ENCODE measurements at regions not wholly inside any gene's neighbourhood (a gene's known extent, or its start where the extent isn't known, plus 50 kb on each side); places are given as distances from the start of the nearest gene placed in this dataset.

- WGBS (ENCODE audit: insufficient coverage): 55% methylated on average over 5 of the region's 5 CpGs
- no peaks in the 10 kb centered on the region for H3K4me1 Mint-ChIP-seq
- H3K4me3 Mint-ChIP-seq: no peak overlapping the region
These were observed 237.5 kb upstream of the ROPN1 start for GRCh38 chr3:124229420-124229819.

GRCh38 chr3:124229836-124230235 is 237.9 kb upstream of the ROPN1 start:
- peaks cover 12 to 24% of the 10 kb centered on the region in 2 donors for H3K27me3 Mint-ChIP-seq (ENCODE audit: low read depth in 2 of 2)
- intact Hi-C loops (cut with micrococcal nuclease): no loop called here
- Histone ChIP-seq H3K9me3 (ENCODE audit: control insufficient read depth, insufficient read depth, low read length) (no peaks in the 10 kb centered on the region), H3K4me1 (ENCODE audit: control insufficient read depth, insufficient read depth, low read length) (no peaks in the 10 kb centered on the region), H3K27ac (ENCODE audit: low read length) (no peak overlapping the region), H3K4me3 (ENCODE audit: low read length) (no peak overlapping the region), H3K27me3 (ENCODE audit: control insufficient read depth, insufficient read depth, low read length) (no peaks in the 10 kb centered on the region), H3K36me3 (ENCODE audit: control insufficient read depth, insufficient read depth, low read length) (no peaks in the 10 kb centered on the region)
- H3K9me3 Mint-ChIP-seq: peaks cover 0 to 3% of the 10 kb centered on the region in 2 donors
- DNase-seq (no peak), ATAC-seq (no peak)
- no peak overlapping the region for H3K27ac Mint-ChIP-seq
- H3K4me1 Mint-ChIP-seq: no peaks in the 10 kb centered on the region
- H3K4me3 Mint-ChIP-seq: no peak overlapping the region
- no peaks in the 10 kb centered on the region for H3K36me3 Mint-ChIP-seq
- TF ChIP-seq CTCF (IDR thresholded peaks at IDR 0.05): no peak
- 83% methylated on average over 2 of the region's 2 CpGs for WGBS (ENCODE audit: insufficient coverage)

More at GRCh38 chr3:124229420-124229819, 237.5 kb upstream of the ROPN1 start:
- H3K27me3 ChIP-seq (ENCODE audit: control insufficient read depth, insufficient read depth, low read length): no peaks in the 10 kb centered on the region
- no peaks in the 10 kb centered on the region for H3K4me1 ChIP-seq (ENCODE audit: control insufficient read depth, insufficient read depth, low read length)
- TF ChIP-seq CTCF (IDR thresholded peaks at IDR 0.05): no peak
- no peaks in the 10 kb centered on the region for H3K36me3 ChIP-seq (ENCODE audit: control insufficient read depth, insufficient read depth, low read length)
- H3K9me3 ChIP-seq (ENCODE audit: control insufficient read depth, insufficient read depth, low read length): no peaks in the 10 kb centered on the region
- H3K27ac Mint-ChIP-seq: no peak overlapping the region
- no peak for ATAC-seq
- H3K36me3 Mint-ChIP-seq: no peaks in the 10 kb centered on the region
- intact Hi-C loops (cut with micrococcal nuclease): no loop called here
- DNase-seq: no peak
- H3K9me3 Mint-ChIP-seq: peaks cover 0 to 3% of the 10 kb centered on the region in 2 donors
- peaks cover 9 to 24% of the 10 kb centered on the region in 2 donors for H3K27me3 Mint-ChIP-seq (ENCODE audit: low read depth in 2 of 2)
- H3K27ac ChIP-seq (ENCODE audit: low read length): no peak overlapping the region
- H3K4me3 ChIP-seq (ENCODE audit: low read length): no peak overlapping the region

- peaks cover 18 to 27% of the 10 kb centered on the region in 2 donors for H3K27me3 Mint-ChIP-seq (ENCODE audit: low read depth in 2 of 2)
- H3K4me1 Mint-ChIP-seq: no peaks in the 10 kb centered on the region
- Histone ChIP-seq H3K9me3 (ENCODE audit: control insufficient read depth, insufficient read depth, low read length) (no peaks in the 10 kb centered on the region), H3K4me3 (ENCODE audit: low read length) (no peak overlapping the region), H3K4me1 (ENCODE audit: control insufficient read depth, insufficient read depth, low read length) (no peaks in the 10 kb centered on the region), H3K27me3 (ENCODE audit: control insufficient read depth, insufficient read depth, low read length) (no peaks in the 10 kb centered on the region), H3K36me3 (ENCODE audit: control insufficient read depth, insufficient read depth, low read length) (no peaks in the 10 kb centered on the region), H3K27ac (ENCODE audit: low read length) (no peak overlapping the region)
- no peaks in the 10 kb centered on the region for H3K36me3 Mint-ChIP-seq
- intact Hi-C loops (cut with micrococcal nuclease): no loop called here
- 85% methylated on average over 6 of the region's 6 CpGs for WGBS (ENCODE audit: insufficient coverage)
- no peak overlapping the region for H3K4me3 Mint-ChIP-seq
- H3K27ac Mint-ChIP-seq: no peak overlapping the region
- no peak for TF ChIP-seq CTCF (IDR thresholded peaks at IDR 0.05)
- no peak for ATAC-seq
- DNase-seq: no peak
- H3K9me3 Mint-ChIP-seq: peaks cover 0 to 3% of the 10 kb centered on the region in 2 donors
These were observed 238.5 kb upstream of the ROPN1 start for GRCh38 chr3:124230432-124230831.

GRCh38 chr3:124230998-124231397 is 239.1 kb upstream of the ROPN1 start:
- Histone ChIP-seq H3K4me3 (ENCODE audit: low read length) (no peak overlapping the region), H3K9me3 (ENCODE audit: control insufficient read depth, insufficient read depth, low read length) (no peaks in the 10 kb centered on the region), H3K27ac (ENCODE audit: low read length) (no peak overlapping the region), H3K27me3 (ENCODE audit: control insufficient read depth, insufficient read depth, low read length) (no peaks in the 10 kb centered on the region), H3K36me3 (ENCODE audit: control insufficient read depth, insufficient read depth, low read length) (no peaks in the 10 kb centered on the region), H3K4me1 (ENCODE audit: control insufficient read depth, insufficient read depth, low read length) (no peaks in the 10 kb centered on the region)
- Mint-ChIP-seq H3K4me3 (no peak overlapping the region), H3K27ac (no peak overlapping the region), H3K27me3 (ENCODE audit: low read depth in 2 of 2) (peaks cover 24 to 30% of the 10 kb centered on the region in 2 donors), H3K9me3 (peaks cover 0 to 3% of the 10 kb centered on the region in 2 donors), H3K4me1 (no peaks in the 10 kb centered on the region), H3K36me3 (no peaks in the 10 kb centered on the region)
- no peak for TF ChIP-seq CTCF (IDR thresholded peaks at IDR 0.05)
- intact Hi-C loops (cut with micrococcal nuclease): no loop called here
- DNase-seq (no peak), ATAC-seq (no peak)
- 83% methylated on average over 7 of the region's 7 CpGs for WGBS (ENCODE audit: insufficient coverage)

Measured in natural killer cell (primary cell).